GM21526 (cell line): ENCODE measurements at regions not wholly inside any gene's neighbourhood (a gene's known extent, or its start where the extent isn't known, plus 50 kb on each side); places are given as distances from the start of the nearest gene placed in this dataset.
A peak's percentile ranks its signal among the peaks of the same experiment; 100 is the strongest.

Experiments
- ATAC-seq: cut with Tn5 transposase; IDR thresholded peaks from one replicate; pipeline ENCODE4 v1.9.1; 2021; ENCODE audit warnings: moderate library complexity; ENCODE audit not compliant: unreplicated experiment, low FRiP score

GRCh38 chr2:128726911-128727310 is 408.2 kb upstream of the HS6ST1 start:
- ATAC-seq, result no peak

- ATAC-seq, result peak; percentile 48
These were observed 408.7 kb upstream of the HS6ST1 start for GRCh38 chr2:128727404-128727803.

GRCh38 chr2:128727914-128728313 is 409.2 kb upstream of the HS6ST1 start:
- no peak for ATAC-seq

GRCh38 chr2:128729051-128729450 is 410.4 kb upstream of the HS6ST1 start:
- ATAC-seq, result no peak

- ATAC-seq, result no peak
These were observed 413.5 kb upstream of the HS6ST1 start for GRCh38 chr2:128731994-128732650.

GRCh38 chr2:128732976-128733431 is 414.3 kb upstream of the HS6ST1 start:
- ATAC-seq, result no peak

- ATAC-seq, result no peak
These were observed 414.8 kb upstream of the HS6ST1 start for GRCh38 chr2:128733450-128733849.

GRCh38 chr2:128734521-128735295 is 416.0 kb upstream of the HS6ST1 start:
- ATAC-seq, result peak; percentile 49

GRCh38 chr2:128735296-128735960 is 416.8 kb upstream of the HS6ST1 start:
- ATAC-seq, result no peak

- no peak for ATAC-seq
These were observed 417.5 kb upstream of the HS6ST1 start for GRCh38 chr2:128736046-128736688.

- ATAC-seq, result peak; percentile 55
These were observed 418.2 kb upstream of the HS6ST1 start for GRCh38 chr2:128736689-128737545.

GRCh38 chr2:128737546-128737826 is 418.8 kb upstream of the HS6ST1 start:
- ATAC-seq, result no peak

- ATAC-seq, result no peak
These were observed 419.9 kb upstream of the HS6ST1 start for GRCh38 chr2:128738446-128739110.

- no peak for ATAC-seq
These were observed 423.8 kb upstream of the HS6ST1 start for GRCh38 chr2:128742467-128742866.

GRCh38 chr2:128745946-128746345 is 427.3 kb upstream of the HS6ST1 start:
- no peak for ATAC-seq

GRCh38 chr2:128746356-128746755 is 427.7 kb upstream of the HS6ST1 start:
- ATAC-seq, result no peak

- no peak for ATAC-seq
These were observed 429.7 kb upstream of the HS6ST1 start for GRCh38 chr2:128748336-128748735.

- ATAC-seq, result no peak
These were observed 430.4 kb upstream of the HS6ST1 start for GRCh38 chr2:128748835-128749605.
